ENCODE measurements at regions not wholly inside any gene's neighbourhood (a gene's known extent, or its start where the extent isn't known, plus 50 kb on each side); places are given as distances from the start of the nearest gene placed in this dataset.

- no peak for TF ChIP-seq CTCF (conservative IDR thresholded peaks at IDR 0.05; ENCODE audit: low read depth, low read length)
- no peak for TF ChIP-seq EZH2 (IDR thresholded peaks at IDR 0.05; ENCODE audit: low read length, unreplicated experiment)
Measured at GRCh38 chr17:13134076-13134475, 116.2 kb upstream of the ELAC2 start.
